ENCODE measurements at regions not wholly inside any gene's neighbourhood (a gene's known extent, or its start where the extent isn't known, plus 50 kb on each side); places are given as distances from the start of the nearest gene placed in this dataset.

DNA sequence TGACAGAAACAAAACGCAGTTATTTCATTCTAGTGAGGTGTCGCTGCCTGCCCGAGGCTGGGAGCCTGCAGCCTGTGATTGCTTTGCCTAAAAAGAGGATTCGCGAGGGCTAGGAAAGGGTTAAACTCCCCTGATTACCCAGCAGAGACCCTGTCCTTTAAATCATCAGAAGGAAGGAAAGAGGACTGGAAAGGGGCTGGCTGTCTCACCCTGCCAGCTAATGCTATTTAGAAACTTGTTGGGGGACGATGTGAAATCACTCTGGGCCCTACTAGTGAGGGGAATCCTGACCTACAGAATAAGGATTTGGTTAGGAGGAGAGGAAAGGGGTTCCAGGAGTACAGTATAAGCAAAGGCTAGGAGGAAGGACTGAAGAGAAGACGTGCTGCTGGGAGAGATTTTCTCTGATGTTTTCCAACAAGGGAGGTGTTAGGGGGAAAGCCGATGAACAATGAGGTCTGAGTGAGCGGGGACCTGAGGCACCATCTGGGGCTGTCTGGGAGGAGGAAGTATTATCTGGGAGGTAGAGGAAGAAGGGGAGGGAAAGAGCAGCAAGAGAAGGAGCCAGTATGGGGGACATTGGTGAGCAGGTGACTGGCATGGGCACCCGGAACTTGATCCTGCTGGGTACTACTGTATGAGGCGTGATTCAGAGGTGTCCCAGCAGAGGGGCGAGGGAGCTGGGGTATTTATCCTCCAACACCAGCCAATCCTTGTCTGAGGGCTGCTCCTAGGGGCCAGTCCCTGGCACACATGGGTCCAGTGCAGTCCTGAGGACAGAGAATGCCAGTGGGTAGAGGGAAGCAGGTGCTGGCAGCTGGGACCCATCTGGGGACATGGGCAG is 55.7 kb upstream of the PTPRS start:
- no peaks in the 10 kb centered on the region for H3K4me1 ChIP-seq
- no peaks in the 10 kb centered on the region for H3K36me3 ChIP-seq
- in situ Hi-C loops (cut with MboI; ENCODE audit: low sequenced_read_pairs in 4 of 4) (no loop called here), intact Hi-C loops (cut with DNase I; ENCODE audit: low total_unique reads) (no loop called here)
- H3K27me3 ChIP-seq = peaks cover 43 to 65% (median 52%) of the 10 kb centered on the region in 3 donors
- no peaks in the 10 kb centered on the region for H3K9me3 ChIP-seq
- ATAC-seq = no peak
- no peak for TF ChIP-seq POLR2A (IDR thresholded peaks at IDR 0.05)
- TF ChIP-seq CTCF (IDR thresholded peaks at IDR 0.05 in 4 of 5, conservative IDR thresholded peaks at IDR 0.05 in 1 of 5) = no peak
- no peak for DNase-seq
- H3K27ac ChIP-seq = no peak overlapping the region
- H3K4me3 ChIP-seq = no peak overlapping the region

GRCh38 chr19:5396963-5397362 is 56.4 kb upstream of the PTPRS start:
- Histone ChIP-seq H3K27ac (no peak overlapping the region), H3K27me3 (peaks cover 43 to 61% (median 51%) of the 10 kb centered on the region in 3 donors), H3K4me3 (no peak overlapping the region), H3K4me1 (no peaks in the 10 kb centered on the region), H3K36me3 (no peaks in the 10 kb centered on the region), H3K9me3 (no peaks in the 10 kb centered on the region)
- DNase-seq = no peak
- ATAC-seq = no peak
- intact Hi-C loops (cut with DNase I; ENCODE audit: low total_unique reads) = no loop called here
- TF ChIP-seq POLR2A (IDR thresholded peaks at IDR 0.05) (no peak), CTCF (IDR thresholded peaks at IDR 0.05 in 4 of 5, conservative IDR thresholded peaks at IDR 0.05 in 1 of 5) (no peak)
- in situ Hi-C loops (cut with MboI; ENCODE audit: low sequenced_read_pairs in 4 of 4) = no loop called here

DNA sequence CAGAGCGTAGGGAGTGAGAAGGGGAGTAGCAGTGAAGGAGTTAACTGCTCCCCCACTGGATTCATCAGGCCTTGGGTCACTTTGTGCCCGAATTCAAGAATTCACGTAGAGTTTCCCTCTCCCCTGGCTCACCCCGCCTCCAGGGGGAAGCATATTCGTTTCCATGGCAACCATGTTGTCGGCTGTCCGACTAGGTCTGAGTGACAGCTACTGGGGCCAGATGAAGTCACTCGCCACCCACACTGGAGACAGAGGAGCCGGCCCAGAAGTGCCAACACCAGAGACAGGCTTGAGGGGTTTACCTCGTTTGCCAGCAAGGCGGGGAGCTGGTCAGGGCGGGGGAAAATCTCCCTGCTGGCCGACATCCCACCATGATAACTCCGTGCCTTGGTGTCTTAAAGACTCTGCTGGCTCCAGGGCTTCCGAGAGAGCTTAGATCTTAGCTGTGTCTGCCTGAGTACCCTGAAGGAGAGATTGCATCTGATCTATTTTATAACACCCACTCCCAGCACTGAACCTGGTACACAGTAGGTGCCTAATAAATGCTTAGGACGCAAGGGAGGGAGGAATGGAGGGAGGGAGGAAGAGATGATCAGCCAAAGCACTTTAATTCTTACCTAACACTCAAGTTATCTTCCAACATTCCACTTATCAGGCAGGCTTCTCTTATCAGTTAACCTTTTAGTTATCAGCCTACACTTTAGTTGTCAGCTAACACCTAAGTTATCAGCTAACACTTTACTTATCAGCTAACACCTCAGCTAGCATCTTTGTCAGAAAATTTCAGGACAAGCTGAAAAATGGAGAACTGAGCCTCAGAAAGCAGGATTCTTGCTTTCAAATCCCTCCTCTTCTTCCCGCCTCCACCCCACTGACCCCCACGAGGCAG is 57.2 kb upstream of the ZNRF4 start:
- H3K4me1 ChIP-seq = no peaks in the 10 kb centered on the region
- peaks cover 40 to 52% (median 43%) of the 10 kb centered on the region in 3 donors for H3K27me3 ChIP-seq
- in situ Hi-C loops (cut with MboI; ENCODE audit: low sequenced_read_pairs in 4 of 4) = no loop called here
- ATAC-seq (no peak), DNase-seq (no peak)
- no peak overlapping the region for H3K4me3 ChIP-seq
- no peaks in the 10 kb centered on the region for H3K9me3 ChIP-seq
- intact Hi-C loops (cut with DNase I; ENCODE audit: low total_unique reads) = no loop called here
- no peaks in the 10 kb centered on the region for H3K36me3 ChIP-seq
- TF ChIP-seq CTCF (IDR thresholded peaks at IDR 0.05 in 4 of 5, conservative IDR thresholded peaks at IDR 0.05 in 1 of 5) (no peak), POLR2A (IDR thresholded peaks at IDR 0.05) (no peak)
- H3K27ac ChIP-seq = no peak overlapping the region

DNA sequence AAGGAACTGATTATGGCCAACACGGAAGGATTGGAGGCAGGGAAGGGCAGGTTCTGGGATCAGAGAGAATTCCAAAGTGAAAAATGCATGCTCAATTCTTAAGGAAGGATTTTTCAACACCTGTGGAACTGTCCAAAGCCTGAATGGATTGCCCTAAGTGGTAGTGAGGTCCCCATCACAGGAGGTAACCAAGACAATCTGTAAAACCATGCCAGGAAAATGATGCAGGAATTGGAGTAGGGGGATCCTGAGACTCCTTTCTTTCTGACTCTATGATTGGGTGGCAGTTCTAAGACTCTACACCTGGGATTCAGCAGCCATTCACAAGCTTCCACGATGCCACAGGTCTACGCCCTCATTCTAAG is 56.5 kb upstream of the ZNRF4 start:
- intact Hi-C loops (cut with DNase I; ENCODE audit: low total_unique reads) = no loop called here
- in situ Hi-C loops (cut with MboI; ENCODE audit: low sequenced_read_pairs in 4 of 4) = no loop called here
- no peaks in the 10 kb centered on the region for H3K9me3 ChIP-seq
- DNase-seq = no peak
- H3K4me3 ChIP-seq = no peak overlapping the region
- peaks cover 33 to 48% (median 37%) of the 10 kb centered on the region in 3 donors for H3K27me3 ChIP-seq
- H3K36me3 ChIP-seq = no peaks in the 10 kb centered on the region
- no peak for TF ChIP-seq CTCF (IDR thresholded peaks at IDR 0.05 in 4 of 5, conservative IDR thresholded peaks at IDR 0.05 in 1 of 5)
- no peak for TF ChIP-seq POLR2A (IDR thresholded peaks at IDR 0.05)
- ATAC-seq = no peak
- no peaks in the 10 kb centered on the region for H3K4me1 ChIP-seq
- H3K27ac ChIP-seq = no peak overlapping the region

Measured in gastrocnemius medialis (tissue), 4 donors.